ENCODE measurements at regions not wholly inside any gene's neighbourhood (a gene's known extent, or its start where the extent isn't known, plus 50 kb on each side); places are given as distances from the start of the nearest gene placed in this dataset.

DNA sequence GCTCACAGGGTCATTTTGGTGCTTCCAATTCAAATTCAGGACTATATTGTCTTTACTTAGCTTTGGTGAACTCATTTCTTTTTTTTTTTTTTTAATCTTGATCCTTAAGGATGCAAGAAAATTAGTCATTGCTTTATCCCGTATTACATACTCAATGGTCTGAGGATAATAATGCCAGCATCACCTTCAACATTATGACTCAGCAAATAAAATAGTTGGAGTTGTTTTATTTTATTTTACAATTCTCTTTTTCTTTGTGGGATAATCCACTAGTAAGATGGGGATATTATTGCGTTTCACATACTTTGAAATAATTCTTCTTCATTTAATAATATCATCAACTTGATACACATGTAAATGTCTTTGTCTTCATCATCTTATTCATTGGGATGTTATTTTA is 954.9 kb upstream of the GYPC start:
- TF ChIP-seq, protein P1, sequence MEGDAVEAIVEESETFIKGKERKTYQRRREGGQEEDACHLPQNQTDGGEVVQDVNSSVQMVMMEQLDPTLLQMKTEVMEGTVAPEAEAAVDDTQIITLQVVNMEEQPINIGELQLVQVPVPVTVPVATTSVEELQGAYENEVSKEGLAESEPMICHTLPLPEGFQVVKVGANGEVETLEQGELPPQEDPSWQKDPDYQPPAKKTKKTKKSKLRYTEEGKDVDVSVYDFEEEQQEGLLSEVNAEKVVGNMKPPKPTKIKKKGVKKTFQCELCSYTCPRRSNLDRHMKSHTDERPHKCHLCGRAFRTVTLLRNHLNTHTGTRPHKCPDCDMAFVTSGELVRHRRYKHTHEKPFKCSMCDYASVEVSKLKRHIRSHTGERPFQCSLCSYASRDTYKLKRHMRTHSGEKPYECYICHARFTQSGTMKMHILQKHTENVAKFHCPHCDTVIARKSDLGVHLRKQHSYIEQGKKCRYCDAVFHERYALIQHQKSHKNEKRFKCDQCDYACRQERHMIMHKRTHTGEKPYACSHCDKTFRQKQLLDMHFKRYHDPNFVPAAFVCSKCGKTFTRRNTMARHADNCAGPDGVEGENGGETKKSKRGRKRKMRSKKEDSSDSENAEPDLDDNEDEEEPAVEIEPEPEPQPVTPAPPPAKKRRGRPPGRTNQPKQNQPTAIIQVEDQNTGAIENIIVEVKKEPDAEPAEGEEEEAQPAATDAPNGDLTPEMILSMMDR (IDR thresholded peaks at IDR 0.05) = no peak
- TF ChIP-seq POLR2A (IDR thresholded peaks at IDR 0.05) (no peak), EP300 (IDR thresholded peaks at IDR 0.05) (no peak)
